ENCODE measurements at regions not wholly inside any gene's neighbourhood (a gene's known extent, or its start where the extent isn't known, plus 50 kb on each side); places are given as distances from the start of the nearest gene placed in this dataset.

DNA sequence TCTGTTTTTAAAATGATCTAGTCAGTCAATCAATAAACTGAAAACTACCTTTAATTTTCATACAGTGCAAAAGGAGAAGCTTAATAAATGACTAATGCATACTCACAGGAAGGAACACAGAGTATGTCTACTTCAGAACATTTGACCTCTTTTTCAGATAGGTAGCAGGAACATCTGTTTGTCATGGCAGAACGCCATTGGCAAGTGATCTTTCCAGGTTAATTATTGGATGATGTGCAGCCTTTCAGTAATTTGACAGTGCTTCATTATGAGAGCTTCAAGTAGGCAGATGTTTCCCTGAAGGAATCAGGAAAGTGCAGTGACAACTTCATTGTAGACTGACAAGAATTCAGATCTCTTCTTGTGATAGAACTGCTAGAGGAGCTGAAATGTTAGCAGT is 325.0 kb downstream of the OTOL1 start:
- TF ChIP-seq, protein P1, sequence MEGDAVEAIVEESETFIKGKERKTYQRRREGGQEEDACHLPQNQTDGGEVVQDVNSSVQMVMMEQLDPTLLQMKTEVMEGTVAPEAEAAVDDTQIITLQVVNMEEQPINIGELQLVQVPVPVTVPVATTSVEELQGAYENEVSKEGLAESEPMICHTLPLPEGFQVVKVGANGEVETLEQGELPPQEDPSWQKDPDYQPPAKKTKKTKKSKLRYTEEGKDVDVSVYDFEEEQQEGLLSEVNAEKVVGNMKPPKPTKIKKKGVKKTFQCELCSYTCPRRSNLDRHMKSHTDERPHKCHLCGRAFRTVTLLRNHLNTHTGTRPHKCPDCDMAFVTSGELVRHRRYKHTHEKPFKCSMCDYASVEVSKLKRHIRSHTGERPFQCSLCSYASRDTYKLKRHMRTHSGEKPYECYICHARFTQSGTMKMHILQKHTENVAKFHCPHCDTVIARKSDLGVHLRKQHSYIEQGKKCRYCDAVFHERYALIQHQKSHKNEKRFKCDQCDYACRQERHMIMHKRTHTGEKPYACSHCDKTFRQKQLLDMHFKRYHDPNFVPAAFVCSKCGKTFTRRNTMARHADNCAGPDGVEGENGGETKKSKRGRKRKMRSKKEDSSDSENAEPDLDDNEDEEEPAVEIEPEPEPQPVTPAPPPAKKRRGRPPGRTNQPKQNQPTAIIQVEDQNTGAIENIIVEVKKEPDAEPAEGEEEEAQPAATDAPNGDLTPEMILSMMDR (tag by site-specific recombination; IDR thresholded peaks at IDR 0.05): no peak
- TF ChIP-seq FEZF1 (tag by site-specific recombination; IDR thresholded peaks at IDR 0.05) (no peak), ZEB2 (tag by site-specific recombination; IDR thresholded peaks at IDR 0.05) (no peak)
